Inferior parietal cortex (tissue), 1 donor: ENCODE measurements at regions not wholly inside any gene's neighbourhood (a gene's known extent, or its start where the extent isn't known, plus 50 kb on each side); places are given as distances from the start of the nearest gene placed in this dataset.

Experiments
- DNase-seq: peaks from one replicate; pipeline ENCODE4 v3.0.0-alpha.2; 2016; ENCODE audit errors: extremely low spot score

GRCh38 chr10:91335147-91335546 lies 75.0 kb upstream of the HECTD2 start:
- no peak for DNase-seq

DNA sequence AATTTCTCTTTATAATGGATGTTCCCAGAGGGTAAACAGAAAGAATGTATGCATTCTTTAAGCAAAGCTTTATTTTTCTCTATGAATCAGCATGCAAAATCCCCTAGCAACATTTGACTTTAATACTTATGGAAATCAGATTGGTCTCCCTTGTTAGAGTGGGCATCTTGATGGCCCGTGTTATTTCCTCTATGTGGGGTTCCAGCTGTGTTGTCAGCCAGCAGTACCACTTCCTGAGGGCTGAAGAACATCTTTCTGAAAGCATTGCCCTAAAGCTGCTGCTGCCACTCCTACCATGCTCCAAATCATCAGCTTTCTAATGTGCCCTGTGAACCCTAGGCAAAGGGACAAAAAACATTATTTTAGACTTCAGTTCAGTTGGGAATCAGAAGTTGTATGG lies 70.4 kb upstream of the HECTD2 start:
- DNase-seq: no peak

GRCh38 chr10:91340613-91341362 lies 69.4 kb upstream of the HECTD2 start:
- DNase-seq: peak; percentile 83

DNA sequence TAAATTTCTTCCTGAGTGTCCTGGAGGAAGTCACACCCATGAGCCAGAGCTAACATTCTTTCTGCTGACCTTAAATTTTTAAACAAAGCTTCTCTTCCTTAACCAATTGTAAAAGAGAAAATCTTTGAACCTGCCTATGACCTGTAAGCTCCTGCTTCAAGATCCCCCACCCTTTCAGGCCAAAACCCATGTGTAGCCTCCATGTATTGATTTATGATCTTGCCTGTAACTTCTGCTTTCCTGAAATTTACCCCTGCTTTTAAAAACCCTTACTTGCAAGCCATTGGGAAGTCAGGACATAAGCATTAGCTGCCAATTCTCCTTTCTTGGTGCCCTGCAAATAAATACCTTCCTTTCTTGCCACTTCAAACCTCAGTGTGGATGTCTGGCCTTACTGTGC lies 68.5 kb upstream of the HECTD2 start:
- DNase-seq: no peak

DNA sequence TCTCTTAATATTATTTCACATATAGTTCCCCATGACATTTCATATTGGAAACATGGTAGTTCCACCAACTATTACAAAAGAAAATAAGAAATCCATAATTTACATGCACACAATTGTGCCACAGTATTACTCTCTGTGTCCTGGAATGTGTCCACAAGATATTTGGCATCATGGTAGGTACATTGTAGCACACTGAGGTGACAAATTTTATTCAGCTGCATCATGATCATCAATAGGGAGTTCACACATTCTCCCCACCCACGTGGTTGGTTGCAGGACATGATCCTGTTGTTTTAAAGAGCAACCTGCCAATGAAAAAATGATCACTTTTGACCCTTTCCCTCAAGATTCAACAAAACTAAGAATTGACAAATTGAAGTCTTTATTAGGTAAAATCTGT lies 67.1 kb upstream of the HECTD2 start:
- no peak for DNase-seq

DNA sequence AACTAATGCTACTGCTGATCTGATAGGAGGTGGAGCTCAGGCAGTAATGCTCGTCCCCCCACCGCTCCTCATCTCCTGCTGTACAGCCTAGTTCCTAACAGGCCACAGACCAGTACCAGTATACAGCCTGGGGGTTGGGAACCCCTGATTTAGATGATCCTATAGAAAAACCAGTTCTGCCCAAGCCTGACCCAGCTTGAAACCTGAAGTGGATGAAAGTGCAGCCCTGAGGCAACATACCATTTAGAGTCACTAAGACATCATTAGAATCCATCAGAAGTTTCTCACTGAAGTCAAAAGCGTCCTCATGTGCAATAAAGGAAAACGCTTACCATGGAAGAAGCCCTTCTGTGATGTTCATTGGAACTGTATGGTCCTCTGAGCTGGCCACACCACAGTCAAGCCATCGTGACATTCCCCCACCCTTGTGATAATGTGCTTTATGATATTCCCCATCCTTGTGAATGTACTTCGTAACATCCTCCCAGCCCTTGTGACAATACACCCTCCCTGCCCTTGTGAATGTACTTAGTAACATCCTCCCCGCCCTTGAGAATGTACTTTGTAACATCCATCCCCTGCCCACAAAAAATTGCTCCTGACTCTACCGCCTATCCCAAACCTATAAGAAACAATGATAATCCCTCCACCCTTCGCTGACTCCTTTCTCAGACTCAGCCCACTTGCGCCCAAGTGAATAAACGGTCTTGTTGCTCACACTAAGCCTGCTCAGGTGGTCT lies 65.9 kb upstream of the HECTD2 start:
- DNase-seq: no peak

- DNase-seq: no peak
Measured at GRCh38 chr10:91345716-91346115, 64.4 kb upstream of the HECTD2 start.

GRCh38 chr10:91347529-91347928 lies 62.6 kb upstream of the HECTD2 start:
- no peak for DNase-seq

DNA sequence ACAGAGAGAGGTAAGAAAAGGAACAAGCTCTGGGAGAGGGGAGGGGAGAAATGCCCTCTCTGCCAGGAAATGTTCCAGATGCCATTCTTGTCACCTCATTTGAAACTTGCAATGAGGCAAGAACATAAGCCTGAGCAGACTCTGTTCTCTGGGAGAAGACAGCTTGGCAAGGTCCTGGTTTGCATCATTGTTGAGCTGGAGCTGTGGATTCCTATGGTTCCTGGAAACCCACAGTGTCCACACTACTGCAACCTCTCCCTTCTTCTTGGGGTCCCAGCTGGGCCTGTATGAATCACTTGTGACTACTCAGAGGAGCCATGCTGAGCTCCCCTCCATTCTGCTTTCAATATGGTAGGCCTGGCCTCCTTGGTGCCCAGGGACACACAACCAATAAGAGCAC lies 60.8 kb upstream of the HECTD2 start:
- DNase-seq: peak; percentile 40

- no peak for DNase-seq
Measured at GRCh38 chr10:91350651-91351081, 59.5 kb upstream of the HECTD2 start.

DNA sequence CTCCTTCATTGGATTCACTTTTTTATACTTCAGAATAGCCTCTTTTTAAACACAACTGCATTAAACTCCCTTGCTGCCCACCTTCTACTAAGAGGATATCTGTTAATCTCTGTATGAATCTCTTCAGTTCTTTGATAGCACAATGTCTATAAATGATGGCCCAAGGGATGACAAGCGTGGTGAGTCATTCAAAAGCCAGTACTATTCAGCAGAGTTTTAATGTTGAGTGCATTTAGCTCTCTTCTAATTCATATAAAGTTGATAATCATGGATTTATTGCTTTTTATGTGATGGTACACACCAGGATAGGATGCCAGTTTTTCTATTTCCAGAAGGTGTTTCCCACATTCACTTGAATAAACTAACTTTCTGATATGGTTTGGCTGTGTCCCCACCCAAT lies 57.4 kb upstream of the HECTD2 start:
- DNase-seq: no peak

DNA sequence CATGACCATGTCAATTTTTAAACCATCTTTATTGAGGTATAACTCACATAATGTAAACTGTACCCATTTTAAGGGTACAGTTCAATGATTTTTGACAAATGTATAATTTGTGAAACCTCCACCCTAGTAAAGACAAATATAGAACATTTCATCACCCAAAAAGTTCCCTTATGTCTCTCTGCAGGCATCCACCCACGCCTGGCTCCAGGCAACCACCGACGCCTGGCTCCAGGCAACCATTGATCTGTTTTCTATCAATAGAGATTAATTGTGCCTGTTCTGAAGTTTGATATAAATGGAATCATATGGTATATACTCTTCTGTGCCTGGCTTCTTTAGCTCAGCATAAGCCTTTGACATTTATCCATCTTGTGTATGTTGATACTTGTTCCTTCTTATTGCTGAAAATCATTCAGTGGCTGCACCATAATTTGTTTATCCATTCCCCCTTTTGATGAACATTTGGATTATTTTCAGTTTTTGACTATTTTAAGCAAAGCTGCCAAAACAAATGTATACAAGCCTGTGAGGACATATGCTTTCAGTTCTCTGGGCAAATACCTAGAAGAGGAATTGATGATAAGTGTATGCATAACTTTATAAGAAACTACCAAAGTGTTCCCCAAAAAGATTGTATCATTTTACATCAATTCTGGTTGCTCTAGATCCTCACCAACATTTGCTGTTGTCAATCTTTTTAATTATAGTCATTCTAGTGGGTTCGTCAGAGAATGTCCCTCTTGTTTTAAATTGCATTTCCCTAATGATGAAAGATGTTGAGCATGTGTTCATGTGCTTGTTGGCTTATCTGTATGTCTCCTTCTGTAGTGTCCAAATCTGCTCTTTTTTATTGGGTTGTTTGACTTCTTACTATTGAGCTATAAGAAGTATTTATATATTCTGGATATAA lies 55.7 kb upstream of the HECTD2 start:
- no peak for DNase-seq

GRCh38 chr10:91355998-91356397 lies 54.1 kb upstream of the HECTD2 start:
- no peak for DNase-seq

DNA sequence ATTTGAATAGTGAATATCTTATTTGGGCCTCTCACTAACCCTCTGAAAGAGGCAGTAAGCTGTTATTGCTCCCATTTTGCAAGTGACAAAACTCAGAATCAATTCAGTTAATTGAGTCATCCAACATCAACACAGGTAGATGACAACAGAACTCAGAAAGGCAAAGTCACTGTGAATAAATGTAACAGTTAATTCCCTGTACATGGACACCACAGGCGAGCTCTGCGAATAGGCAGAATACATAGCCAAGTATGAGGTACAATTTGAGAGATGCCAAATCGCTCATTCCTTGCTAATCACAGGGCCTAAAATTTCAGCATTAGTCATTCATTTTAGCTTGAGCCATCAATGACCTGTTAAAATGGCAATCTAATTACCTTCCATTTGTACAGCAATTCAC lies 52.6 kb upstream of the HECTD2 start:
- DNase-seq: no peak
